GM23338 (cell line): ENCODE measurements at regions not wholly inside any gene's neighbourhood (a gene's known extent, or its start where the extent isn't known, plus 50 kb on each side); places are given as distances from the start of the nearest gene placed in this dataset.

Experiments used
- CREB1 ChIP-seq: fragments of 250-450 bp; sonication (Bioruptor Pico); IDR thresholded peaks from 2 replicates; pipeline ENCODE4 v1.5.0; 2020; ENCODE audit warnings: low read depth, mild to moderate bottlenecking, moderate library complexity
- EZH2 ChIP-seq: fragments of 200-600 bp; sonication (generic); IDR thresholded peaks from one replicate; pipeline ENCODE4 v1.8.0; 2017; ENCODE audit warnings: antibody characterized with exemption, mild to moderate bottlenecking, low read depth; ENCODE audit not compliant: unreplicated experiment
- EZH2phosphoT487 ChIP-seq: fragments of 200-600 bp; sonication (generic); IDR thresholded peaks from one replicate; pipeline ENCODE4 v1.8.1; 2018; ENCODE audit warnings: antibody characterized with exemption; ENCODE audit not compliant: unreplicated experiment
- JUNB ChIP-seq: IDR thresholded peaks from one replicate; pipeline ENCODE4 v1.6.1; 2016; ENCODE audit warnings: antibody characterized with exemption; ENCODE audit not compliant: unreplicated experiment
- NANOG ChIP-seq: IDR thresholded peaks from 2 replicates; pipeline ENCODE4 v1.6.1; 2016; ENCODE audit warnings: antibody characterized with exemption, borderline replicate concordance
- POLR2AphosphoS5 ChIP-seq: IDR thresholded peaks from 2 replicates; pipeline ENCODE4 v1.6.1; 2016; ENCODE audit warnings: antibody characterized with exemption, low read depth
- STAT1 ChIP-seq: IDR thresholded peaks from one replicate; pipeline ENCODE4 v1.6.1; 2016; ENCODE audit warnings: antibody characterized with exemption; ENCODE audit not compliant: unreplicated experiment
- ZNF331 ChIP-seq: fragments of 250-450 bp; sonication (Bioruptor Pico); IDR thresholded peaks from 2 replicates; pipeline ENCODE4 v1.5.0; 2020; ENCODE audit warnings: low read depth, mild to moderate bottlenecking, moderate library complexity
- ZNF462 ChIP-seq: fragments of 250-450 bp; sonication (Bioruptor Pico); IDR thresholded peaks from 2 replicates; pipeline ENCODE4 v1.5.0; 2020; ENCODE audit warnings: mild to moderate bottlenecking, moderate library complexity
- TF ChIP-seq, protein P1 (sequence below), 2 experiments: fragments of 200-600 bp in 1 of 2; sonication (generic) in 1 of 2; conservative IDR thresholded peaks; 2 replicates each; pipeline versions ENCODE4 v1.5.1 to v1.6.1; 2016 to 2017; ENCODE audit warnings: antibody characterized with exemption in 2 of 2, low read depth in 2 of 2, mild to moderate bottlenecking in 2 of 2, moderate library complexity in 1 of 2
- TF ChIP-seq, protein P2 (sequence below): IDR thresholded peaks from one replicate; pipeline ENCODE4 v1.6.1; 2018; ENCODE audit warnings: antibody characterized with exemption; ENCODE audit not compliant: unreplicated experiment
- TF ChIP-seq, protein P3 (sequence below): IDR thresholded peaks from 2 replicates; pipeline ENCODE4 v1.6.1; 2016; ENCODE audit warnings: antibody characterized with exemption

DNA sequence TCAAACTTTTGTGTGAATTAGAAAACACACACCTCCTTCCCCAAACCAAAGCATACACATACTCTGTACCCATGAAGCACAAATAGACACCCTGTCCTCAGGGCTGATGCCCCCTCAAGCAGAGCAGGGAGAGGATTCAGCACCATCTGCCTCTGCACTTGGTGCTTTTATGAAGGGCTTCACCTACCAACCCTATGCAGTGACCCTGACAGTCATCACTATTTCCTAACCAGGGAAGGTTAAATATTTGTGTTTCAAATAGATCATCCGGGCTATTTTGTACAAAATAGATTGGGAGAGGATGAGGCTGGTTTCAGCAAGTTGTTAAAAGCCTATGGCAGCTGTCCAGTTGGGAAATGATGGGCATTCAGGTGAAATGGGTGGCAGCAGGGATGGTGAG lies 396.2 kb downstream of the ZSWIM6 start:
- TF ChIP-seq, protein P1, sequence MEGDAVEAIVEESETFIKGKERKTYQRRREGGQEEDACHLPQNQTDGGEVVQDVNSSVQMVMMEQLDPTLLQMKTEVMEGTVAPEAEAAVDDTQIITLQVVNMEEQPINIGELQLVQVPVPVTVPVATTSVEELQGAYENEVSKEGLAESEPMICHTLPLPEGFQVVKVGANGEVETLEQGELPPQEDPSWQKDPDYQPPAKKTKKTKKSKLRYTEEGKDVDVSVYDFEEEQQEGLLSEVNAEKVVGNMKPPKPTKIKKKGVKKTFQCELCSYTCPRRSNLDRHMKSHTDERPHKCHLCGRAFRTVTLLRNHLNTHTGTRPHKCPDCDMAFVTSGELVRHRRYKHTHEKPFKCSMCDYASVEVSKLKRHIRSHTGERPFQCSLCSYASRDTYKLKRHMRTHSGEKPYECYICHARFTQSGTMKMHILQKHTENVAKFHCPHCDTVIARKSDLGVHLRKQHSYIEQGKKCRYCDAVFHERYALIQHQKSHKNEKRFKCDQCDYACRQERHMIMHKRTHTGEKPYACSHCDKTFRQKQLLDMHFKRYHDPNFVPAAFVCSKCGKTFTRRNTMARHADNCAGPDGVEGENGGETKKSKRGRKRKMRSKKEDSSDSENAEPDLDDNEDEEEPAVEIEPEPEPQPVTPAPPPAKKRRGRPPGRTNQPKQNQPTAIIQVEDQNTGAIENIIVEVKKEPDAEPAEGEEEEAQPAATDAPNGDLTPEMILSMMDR (conservative IDR thresholded peaks at IDR 0.05; ENCODE audit: low read depth in 2 of 2) = no peak
- TF ChIP-seq, protein P2, sequence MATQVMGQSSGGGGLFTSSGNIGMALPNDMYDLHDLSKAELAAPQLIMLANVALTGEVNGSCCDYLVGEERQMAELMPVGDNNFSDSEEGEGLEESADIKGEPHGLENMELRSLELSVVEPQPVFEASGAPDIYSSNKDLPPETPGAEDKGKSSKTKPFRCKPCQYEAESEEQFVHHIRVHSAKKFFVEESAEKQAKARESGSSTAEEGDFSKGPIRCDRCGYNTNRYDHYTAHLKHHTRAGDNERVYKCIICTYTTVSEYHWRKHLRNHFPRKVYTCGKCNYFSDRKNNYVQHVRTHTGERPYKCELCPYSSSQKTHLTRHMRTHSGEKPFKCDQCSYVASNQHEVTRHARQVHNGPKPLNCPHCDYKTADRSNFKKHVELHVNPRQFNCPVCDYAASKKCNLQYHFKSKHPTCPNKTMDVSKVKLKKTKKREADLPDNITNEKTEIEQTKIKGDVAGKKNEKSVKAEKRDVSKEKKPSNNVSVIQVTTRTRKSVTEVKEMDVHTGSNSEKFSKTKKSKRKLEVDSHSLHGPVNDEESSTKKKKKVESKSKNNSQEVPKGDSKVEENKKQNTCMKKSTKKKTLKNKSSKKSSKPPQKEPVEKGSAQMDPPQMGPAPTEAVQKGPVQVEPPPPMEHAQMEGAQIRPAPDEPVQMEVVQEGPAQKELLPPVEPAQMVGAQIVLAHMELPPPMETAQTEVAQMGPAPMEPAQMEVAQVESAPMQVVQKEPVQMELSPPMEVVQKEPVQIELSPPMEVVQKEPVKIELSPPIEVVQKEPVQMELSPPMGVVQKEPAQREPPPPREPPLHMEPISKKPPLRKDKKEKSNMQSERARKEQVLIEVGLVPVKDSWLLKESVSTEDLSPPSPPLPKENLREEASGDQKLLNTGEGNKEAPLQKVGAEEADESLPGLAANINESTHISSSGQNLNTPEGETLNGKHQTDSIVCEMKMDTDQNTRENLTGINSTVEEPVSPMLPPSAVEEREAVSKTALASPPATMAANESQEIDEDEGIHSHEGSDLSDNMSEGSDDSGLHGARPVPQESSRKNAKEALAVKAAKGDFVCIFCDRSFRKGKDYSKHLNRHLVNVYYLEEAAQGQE = no peak
- TF ChIP-seq EZH2 (no peak), POLR2AphosphoS5 (no peak), EZH2phosphoT487 (no peak), NANOG (no peak), CREB1 (CRISPR knock-in tag) (no peak), JUNB (no peak), STAT1 (no peak), ZNF331 (CRISPR knock-in tag) (no peak), ZNF462 (no peak)
- TF ChIP-seq, protein P3, sequence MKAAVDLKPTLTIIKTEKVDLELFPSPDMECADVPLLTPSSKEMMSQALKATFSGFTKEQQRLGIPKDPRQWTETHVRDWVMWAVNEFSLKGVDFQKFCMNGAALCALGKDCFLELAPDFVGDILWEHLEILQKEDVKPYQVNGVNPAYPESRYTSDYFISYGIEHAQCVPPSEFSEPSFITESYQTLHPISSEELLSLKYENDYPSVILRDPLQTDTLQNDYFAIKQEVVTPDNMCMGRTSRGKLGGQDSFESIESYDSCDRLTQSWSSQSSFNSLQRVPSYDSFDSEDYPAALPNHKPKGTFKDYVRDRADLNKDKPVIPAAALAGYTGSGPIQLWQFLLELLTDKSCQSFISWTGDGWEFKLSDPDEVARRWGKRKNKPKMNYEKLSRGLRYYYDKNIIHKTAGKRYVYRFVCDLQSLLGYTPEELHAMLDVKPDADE = no peak
